HG02884 (cell line): ENCODE measurements at regions not wholly inside any gene's neighbourhood (a gene's known extent, or its start where the extent isn't known, plus 50 kb on each side); places are given as distances from the start of the nearest gene placed in this dataset.
"Not testable (repeated sequence)": the region's sequence is repeated elsewhere in the genome, so short reads cannot be mapped to it uniquely, and the experiment has no call there.

ENCODE experiments used
- ATAC-seq: cut with Tn5 transposase; IDR thresholded peaks from one replicate; pipeline ENCODE4 v1.9.1; 2021; ENCODE audit warnings: mild to moderate bottlenecking, moderate library complexity; ENCODE audit not compliant: unreplicated experiment

DNA sequence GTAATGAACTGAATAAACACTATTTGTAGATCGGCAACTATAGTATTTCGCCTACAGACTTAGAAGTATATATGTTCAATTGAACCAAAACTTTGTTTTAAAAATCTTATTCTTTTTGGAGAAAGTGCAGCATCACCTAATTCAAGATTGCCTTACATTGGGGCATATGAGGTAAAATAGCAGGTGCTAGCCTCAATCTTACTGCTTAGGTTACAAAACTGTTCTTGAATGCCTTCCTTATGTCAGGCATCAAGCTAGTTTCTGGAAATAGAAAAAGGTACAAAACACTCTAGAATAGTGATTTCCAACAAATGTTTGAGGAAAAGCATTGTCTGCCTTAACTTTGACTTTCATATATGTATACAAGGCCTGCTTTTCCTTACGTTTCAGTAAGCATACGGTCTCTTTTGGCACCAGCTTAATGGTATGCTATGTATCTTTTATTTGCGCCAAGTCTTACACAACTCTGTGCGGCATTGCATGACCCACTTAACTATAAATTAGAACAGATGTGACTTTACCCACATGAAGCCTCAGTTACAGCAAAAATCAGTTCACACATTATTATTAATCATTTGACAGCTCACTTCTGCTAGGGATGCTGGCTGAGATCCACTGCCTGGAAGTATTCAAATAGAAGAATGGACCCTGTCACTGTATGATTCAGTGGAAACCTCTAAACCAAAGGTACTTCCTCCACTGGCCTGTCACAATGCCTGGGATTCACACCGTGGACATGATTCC lies 174.1 kb downstream of the PRELID2 start:
- no peak for ATAC-seq

DNA sequence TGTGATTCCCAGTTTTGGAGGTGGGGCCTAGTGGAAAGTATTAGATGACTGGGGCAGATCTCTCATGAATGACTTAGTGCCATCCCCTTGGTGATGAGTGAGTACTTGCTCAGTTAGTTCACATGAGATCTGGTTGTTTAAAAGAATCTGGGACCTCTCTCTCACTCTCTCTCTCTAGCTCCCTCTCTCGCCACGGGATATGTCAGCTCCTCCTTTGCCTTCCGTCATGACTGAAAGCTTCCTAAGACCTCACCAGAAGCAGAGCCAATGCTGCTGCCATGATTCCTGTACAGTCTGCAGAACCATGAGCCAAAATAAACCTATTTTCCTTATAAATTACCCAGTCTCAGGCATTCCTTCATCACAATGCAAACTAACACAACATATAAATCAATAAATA lies 176.7 kb downstream of the PRELID2 start:
- no peak for ATAC-seq

DNA sequence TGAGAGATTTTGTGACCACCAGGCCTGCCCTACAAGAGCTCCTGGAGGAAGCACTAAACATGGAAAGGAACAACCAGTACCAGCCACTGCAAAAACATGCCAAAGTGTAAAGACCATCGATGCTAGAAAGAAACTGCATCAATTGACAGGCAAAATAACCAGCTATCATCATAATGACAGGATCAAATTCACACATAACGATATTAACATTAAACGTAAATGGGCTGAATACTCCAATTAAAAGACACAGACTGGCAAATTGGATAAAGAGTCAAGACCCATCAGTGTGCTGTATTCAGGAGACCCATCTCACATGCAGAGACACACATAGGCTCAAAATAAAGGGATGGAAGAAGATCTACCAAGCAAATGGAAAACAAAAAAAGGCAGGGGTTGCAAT lies 182.4 kb downstream of the PRELID2 start:
- ATAC-seq = not testable (repeated sequence)

DNA sequence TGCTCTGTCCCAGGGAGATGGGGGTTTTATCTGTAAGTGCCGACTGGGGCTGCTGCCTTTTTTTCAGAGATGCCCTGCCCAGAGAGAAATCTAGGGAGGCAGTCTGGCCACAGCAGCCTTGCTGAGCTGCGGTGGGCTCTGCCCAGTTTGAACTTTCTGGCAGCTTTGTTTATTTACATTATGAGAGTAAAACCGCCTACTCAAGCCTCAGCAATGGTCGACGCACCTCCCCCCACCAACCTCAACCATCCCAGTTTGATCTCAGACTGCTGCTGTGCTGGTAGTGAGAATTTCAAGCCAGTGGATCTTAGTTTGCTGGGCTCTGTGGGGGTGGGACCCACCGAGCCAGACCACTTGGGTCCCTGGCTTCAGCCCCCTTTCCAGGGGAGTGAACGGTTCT lies 188.0 kb downstream of the PRELID2 start:
- not testable (repeated sequence) for ATAC-seq

DNA sequence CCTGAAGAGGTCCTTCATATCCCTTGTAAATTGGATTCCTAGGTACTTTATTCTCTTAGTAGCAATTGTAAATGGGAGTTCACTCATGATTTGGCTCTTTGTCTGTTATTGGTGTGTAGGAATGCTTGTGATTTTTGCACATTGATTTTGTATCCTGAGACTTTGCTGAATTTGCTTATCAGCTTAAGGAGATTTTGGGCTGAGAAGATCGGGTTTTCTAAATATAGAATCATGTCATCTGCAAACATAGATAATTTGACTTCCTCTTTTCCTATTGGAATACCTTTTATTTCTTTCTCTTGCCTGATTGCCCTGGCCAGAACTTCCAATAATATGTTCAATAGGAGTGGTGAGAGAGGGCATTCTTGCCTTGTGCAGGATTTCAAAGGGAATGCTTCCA lies 191.9 kb downstream of the PRELID2 start:
- not testable (repeated sequence) for ATAC-seq

DNA sequence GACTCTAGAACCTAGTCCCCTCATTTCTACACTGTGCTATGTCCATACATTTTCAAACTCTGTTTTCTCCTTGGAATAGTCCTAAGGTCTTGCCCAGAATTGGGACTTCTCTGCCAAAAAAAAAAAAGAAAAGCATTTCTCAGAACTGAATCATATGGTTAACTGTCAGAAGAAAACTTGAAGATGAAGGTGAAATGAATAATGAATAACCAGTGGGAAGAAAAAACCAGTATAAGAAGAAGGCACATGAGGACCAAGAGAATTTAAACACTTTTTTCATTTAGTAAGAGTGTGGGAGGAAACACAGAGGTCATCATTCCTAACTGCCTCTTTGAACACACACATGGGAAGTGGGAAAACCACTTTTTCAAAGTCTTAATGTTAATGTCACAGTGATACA lies 197.7 kb downstream of the PRELID2 start:
- no peak for ATAC-seq

DNA sequence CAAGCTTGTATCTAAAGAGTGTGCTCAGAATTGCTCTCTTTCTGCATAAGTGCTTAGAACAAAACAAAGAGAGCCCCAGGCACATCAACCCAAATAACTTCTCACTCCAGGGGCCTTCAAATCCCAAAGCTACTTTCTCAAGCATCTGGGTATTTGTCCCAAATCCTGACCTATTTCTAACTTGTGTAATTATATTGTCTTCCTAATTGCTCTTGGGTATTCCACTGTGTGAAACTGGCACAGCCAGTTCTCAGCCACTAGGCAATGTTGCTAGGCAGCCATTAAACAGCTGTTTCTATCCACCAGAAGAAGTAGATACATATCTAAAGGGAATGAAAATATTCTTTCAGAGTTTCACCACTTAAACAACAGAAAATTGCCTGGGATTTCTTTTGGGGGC lies 198.8 kb downstream of the PRELID2 start:
- ATAC-seq = no peak

DNA sequence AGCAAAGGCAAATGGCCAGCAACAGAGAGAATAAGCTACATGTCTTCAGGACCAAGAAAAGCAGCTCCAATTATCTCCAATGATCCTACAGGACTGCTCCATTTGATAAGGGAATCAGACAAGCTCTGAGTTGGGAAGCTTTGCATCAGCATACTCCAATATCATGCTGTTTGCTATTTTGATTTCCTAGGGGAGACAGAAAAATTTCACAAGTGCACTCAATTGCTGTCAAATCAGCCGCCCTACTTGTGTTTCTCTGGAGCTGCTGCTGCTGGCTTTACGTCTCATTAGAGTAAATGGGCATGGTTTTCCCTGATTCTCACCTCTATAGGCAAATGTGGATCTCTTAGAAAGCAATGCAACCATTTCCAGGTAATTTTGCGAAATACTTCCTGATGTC lies 201.7 kb downstream of the PRELID2 start:
- no peak for ATAC-seq

DNA sequence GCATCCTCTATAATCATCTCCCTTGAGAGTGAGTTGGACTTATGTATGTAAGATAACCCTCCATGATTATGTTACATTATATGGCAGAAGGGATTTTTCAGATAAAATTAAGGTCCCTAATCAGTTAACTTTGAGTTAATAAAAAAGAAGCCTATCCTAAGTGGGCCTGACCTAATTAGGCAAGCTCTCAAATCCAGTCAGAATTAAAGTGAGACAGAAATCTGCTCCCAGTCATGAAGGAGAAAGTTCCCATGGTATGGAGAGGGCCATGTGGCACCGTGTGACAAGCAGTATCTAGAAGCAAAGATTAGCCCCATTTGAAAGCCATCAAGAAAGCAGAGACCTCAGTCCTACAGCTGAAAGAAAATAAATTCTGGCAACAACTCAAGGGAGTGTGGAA lies 202.4 kb downstream of the PRELID2 start:
- no peak for ATAC-seq

DNA sequence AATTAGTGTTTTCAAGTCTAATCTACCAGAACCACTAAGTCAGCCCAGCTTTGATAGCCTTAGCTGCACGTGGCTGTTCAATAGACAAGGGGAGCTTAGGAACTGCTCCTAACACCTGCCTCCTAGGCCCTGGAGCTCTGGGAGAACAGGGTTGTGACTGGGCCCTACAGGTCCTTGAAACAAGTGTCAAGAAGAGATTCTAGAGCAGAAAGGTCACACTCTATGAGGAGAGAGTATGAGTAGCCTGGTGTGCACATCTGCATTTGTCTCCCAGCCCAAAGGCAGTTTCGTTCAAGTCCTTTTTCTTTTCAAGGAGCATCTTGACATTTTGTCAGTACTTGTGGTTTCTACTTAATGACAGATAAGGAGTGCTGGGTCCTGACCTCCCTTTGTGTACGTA lies 206.1 kb downstream of the PRELID2 start:
- ATAC-seq = no peak

DNA sequence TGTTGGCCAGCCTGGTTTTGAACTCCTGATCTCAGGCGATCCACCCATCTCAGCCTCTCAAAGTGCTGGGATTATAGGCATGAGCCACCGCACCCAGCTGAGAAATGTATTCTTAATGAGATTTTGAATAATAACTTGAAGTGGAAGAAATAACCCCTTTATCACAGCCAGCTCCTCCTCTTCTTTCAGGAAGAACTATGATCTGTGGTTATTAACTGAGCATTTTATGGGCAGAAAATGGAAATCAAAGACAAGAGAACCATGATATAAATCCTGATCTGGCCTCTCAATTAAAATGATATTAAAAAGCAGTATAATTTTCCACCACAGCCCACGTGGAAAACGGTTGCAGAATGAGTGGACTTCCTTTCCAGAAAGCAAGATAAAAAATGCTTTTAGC lies 206.6 kb downstream of the PRELID2 start:
- ATAC-seq = no peak

DNA sequence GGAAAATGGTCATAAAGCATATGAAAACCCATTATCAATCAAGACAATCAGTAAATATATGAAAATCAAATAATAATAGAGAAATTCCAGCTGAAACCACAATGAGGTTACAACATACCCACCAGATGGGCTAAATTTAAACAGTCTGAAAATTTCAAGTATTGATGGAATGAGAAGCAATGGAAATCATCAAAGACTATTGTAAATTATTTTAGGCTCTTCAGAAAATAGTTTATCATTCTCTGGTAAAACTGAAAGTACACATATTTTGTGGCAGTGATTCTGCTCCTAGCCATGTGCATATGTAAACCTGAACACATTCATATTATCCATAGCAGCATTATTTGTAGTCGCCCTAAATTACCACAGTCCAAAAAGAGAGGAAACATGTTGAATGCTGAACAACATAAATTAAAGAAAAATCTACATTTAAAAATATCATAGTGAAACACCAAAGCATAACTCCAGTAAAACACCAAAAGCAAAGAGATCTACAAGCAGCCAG lies 215.3 kb downstream of the PRELID2 start:
- ATAC-seq = no peak

DNA sequence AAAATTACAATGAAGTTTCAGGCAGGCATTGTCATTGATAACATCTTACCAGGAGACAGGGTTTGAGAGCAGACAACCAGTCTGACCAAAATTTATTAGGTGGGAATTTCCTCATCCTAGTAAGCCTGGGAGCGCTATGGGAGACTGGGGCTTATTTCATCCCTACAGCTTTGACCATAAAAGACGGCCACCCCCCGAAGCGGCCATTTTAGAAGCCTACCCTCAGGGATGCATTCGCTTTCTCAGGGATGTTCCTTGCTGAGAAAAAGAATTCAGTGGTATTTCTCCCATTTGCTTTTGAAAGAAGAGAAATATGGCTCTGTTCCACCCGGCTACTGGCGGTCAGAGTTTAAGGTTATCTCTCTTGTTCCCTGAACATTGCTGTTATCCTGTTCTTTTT lies 218.4 kb downstream of the PRELID2 start:
- not testable (repeated sequence) for ATAC-seq

DNA sequence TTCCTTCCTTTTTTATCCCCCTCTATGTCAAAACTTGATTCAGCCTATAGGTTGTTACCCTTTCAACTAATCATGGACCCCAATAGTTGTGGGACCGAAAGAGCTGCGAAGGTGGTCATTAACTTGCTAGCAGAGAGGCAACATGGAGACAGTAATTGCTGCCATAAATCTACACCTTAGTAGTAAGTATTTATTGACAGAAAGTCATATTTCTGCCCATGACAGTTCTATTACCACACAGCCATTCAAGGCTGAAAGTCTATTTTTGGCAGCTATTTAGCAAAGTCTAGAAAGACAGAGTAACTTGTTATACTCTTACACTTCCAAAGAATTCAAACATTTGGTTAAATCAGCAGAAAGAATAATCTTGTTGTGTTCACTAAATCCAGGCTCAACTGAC lies 236.2 kb downstream of the PRELID2 start:
- no peak for ATAC-seq

DNA sequence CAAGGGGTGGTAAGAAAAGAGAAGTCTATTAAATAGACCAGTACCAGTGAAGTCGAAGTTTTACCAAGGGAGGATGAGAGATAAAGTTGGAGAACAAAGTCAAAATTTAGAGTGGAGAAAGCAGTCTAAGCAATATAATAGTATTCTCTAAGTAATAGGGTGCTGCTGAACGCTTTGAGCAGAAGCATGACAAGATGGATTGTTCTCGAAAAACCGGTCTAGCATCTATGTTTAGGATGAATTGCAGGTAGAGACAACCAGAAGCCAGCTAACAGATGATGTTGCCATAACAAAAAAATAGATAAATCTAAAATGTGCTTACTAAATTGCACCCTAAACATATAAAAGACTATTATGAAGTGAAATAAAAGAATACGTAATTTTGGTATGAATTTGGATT lies 237.0 kb downstream of the PRELID2 start:
- no peak for ATAC-seq

DNA sequence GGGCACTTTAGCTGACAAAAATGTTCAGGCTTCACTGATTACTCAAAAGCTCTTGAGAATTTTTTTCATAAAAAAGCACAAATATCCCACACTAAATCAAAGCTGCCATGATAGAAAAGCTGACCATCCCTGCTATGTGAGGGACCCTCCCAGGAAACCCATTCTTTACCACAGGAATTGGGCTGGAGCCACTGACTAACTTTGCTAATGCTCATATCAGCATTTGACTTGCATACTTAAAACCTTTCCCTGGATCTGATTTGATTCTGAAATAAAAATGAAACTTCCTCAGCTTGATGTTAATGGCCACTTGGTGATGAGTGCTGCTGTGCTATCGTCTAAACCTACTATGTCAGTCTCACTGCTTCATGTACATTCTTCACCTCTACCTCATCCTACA lies 243.6 kb downstream of the PRELID2 start:
- ATAC-seq = no peak

DNA sequence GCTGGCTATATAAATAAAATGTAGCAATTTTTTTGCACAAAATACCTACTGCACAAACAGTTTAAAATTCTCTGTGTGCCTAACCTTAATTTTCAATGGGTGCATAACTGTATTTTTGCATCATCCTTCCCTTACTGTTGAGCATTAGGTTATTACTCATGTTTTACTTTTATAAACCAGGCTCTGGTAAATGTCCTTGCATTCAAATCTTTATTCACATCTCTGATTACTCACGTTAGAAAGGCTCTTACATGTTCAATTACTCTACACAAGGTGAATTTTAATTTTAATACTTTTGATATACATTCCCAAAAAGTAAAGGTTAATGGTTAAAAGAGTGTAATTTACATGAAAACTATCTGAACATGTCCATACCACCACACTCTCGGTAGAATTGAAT lies 246.1 kb downstream of the PRELID2 start:
- no peak for ATAC-seq

DNA sequence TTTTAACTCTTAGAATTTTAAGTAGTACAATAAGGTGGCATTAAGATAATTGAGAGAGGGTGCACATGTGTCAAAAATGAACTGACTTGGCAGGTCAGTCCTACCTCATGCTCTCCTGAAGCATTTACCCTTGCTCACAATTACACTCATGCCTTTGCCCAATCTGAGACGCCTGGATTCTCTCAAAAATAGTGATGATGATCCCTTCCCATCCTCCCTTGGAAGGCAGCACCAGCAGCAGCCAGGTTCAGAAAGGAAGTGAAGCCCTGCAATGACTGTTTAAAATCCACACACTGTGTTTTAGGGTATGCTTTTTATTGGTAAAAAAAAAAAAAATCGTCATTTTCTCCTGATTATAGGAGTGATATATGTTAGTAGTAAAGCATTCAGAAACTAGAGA lies 246.6 kb downstream of the PRELID2 start:
- no peak for ATAC-seq

DNA sequence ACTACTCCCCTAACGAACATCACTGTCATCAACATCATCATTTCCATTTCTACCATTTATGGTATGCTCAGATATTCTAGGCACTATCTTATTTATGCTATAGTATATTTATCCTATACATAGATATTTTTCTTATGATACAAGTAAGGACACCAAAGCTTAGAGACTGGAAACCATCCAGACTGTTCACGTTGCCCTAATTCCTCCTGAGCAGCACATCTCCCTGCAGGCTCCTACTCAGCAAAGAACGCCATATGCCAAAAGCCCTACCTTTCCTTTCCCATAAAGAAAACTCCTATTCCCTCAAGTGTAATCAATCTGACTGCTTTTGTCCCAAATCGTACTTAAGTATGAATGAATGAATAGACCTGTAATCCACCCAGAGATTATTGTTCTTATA lies 247.0 kb downstream of the PRELID2 start:
- no peak for ATAC-seq

DNA sequence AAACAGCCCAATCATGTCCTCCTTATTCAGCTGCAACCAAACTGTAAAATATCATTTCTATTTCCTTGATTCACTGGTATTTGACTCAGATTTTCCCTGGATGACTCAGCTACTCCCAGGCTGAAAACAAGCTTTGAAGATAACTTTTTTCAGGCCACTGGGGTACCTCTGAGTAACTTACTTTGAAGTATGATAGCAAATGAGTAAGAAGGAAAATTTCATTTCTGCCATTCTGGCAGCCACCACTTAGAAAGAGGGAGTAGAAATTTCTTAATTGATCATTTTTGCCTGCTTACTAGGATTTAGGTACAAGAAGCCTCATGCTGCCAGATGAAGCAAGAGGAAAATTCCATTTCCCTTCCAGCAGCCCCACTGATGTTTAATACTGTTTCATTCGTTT lies 247.4 kb downstream of the PRELID2 start:
- no peak for ATAC-seq

DNA sequence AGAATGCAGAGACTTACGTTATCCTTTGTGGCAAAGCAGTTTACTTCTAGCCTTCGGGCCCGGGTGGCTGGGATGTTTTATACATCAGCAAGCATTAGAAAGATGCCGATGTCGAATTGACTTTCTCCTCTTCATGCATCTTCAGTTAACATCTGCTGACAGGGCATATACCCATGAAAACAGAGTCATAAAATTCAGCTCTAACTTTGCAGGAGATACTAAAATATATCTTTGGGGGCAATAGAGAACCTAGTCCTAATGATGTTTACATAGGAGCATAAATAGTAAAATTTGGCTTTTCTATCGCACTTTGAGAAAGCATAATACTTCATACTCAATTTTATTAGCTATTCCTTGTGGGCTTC lies 247.9 kb downstream of the PRELID2 start:
- ATAC-seq = no peak

DNA sequence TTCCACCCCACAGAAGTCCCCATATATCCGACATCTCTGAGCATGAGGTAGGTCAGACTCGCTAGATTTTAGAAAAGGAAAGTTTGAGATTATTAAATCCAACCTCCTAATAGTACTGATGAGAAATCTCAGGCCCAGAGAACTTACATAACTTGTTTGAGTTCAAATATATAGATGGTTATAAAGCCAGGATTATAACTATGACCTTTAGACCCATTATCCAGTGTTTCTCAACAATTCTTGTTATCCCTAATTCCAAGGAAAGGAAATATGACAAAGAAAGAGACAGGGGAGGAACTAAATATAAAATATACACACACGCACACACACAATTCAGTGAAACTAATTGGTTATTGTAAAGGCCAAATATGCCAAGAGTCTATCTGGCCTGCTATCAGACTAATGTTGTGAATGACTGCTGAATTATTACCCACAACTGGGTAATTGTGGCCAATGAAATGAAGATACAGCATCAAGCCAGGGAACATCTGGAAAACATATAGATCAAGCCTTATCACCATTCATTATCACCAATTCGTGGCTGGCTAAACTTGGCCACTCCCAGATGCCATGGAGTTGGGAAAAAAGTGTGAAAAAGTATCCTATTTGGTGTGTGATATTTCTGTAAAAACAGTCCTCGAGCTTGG lies 248.4 kb downstream of the PRELID2 start:
- no peak for ATAC-seq
